K562 (cell line): ENCODE measurements at regions not wholly inside any gene's neighbourhood (a gene's known extent, or its start where the extent isn't known, plus 50 kb on each side); places are given as distances from the start of the nearest gene placed in this dataset.

ENCODE experiments used
- ATAC-seq: fragments of 200-7000 bp; cut with Tn5 transposase; 3 replicates; pipeline ENCODE4 v1.9.1; 2020; ENCODE audit warnings: moderate library complexity
- BruUV-seq: library from RNA; stranded (reverse); fragments of 400-500 nt; replicated peaks from 2 replicates; lab custom pipeline; 2021; lab: Mats Ljungman, UMichigan
- CTCF ChIA-PET: fragments of 300-600 bp; formaldehyde crosslinking; extraction: SDS; loops from one replicate; lab custom pipeline; 2021; ENCODE audit warnings: low intra/inter-chr PET ratio; lab: Yijun Ruan, JAX
- POLR2A ChIA-PET: fragments of 300-600, 350-650 bp; sonication (Branson Sonifier 250); formaldehyde crosslinking; extraction: SDS; loops from one replicate; lab custom pipeline; 2021; ENCODE audit warnings: antibody characterized with exemption, inconsistent platforms; lab: Yijun Ruan, JAX
- DNase-seq, 4 experiments: peaks; one replicate each; pipeline versions ENCODE4 v3.0.0 to v3.0.0-alpha.2; 2011 to 2018; ENCODE audit warnings: low spot score in 3 of 4, mixed read lengths in 3 of 4; ENCODE audit errors: extremely low read depth in 1 of 4
- FAIRE-seq: peaks from 2 replicates; lab custom pipeline; 2011; peaks lifted over from hg19 to GRCh38; lab: Jason Lieb, UNC
- H2AFZ ChIP-seq: 2 replicates; pipeline ENCODE4 v1.6.0; 2011; ENCODE audit warnings: low read depth, low read length, control low read depth, inconsistent platforms
- H3K27ac ChIP-seq: fragments of 200-600 bp; 3 replicates; pipeline ENCODE4 v1.8.0; 2011; ENCODE audit warnings: low read depth, mild to moderate bottlenecking, control low read depth, inconsistent platforms, low read length, moderate library complexity, mixed read lengths; ENCODE audit errors: extremely low read depth
- H3K27me3 ChIP-seq, 2 experiments: fragments of 300-600 bp in 1 of 2; 2 replicates in 1 of 2; 3 replicates in 1 of 2; pipeline versions ENCODE4 v1.6.0 to v1.8.0; 2011; ENCODE audit warnings: inconsistent platforms in 2 of 2, low read length in 2 of 2, mild to moderate bottlenecking in 1 of 2, mixed read lengths in 1 of 2, moderate library complexity in 1 of 2; ENCODE audit not compliant: control insufficient read depth in 2 of 2, insufficient read depth in 2 of 2
- H3K36me3 ChIP-seq: fragments of 300-600 bp; 3 replicates; pipeline ENCODE4 v1.8.0; 2011; ENCODE audit warnings: mild to moderate bottlenecking, low read length, inconsistent platforms; ENCODE audit not compliant: control insufficient read depth, insufficient read depth
- H3K4me1 ChIP-seq, 2 experiments: fragments of 200-600 bp in 1 of 2; replicated peaks in 1 of 2; 2 replicates in 1 of 2; 3 replicates in 1 of 2; pipeline versions ENCODE4 v1.5.1 to v1.8.0; 2011; ENCODE audit warnings: inconsistent platforms in 2 of 2, low read length in 2 of 2, mild to moderate bottlenecking in 1 of 2, mixed read lengths in 1 of 2, moderate library complexity in 1 of 2; ENCODE audit not compliant: control insufficient read depth in 2 of 2, insufficient read depth in 2 of 2
- H3K4me2 ChIP-seq: 2 replicates; pipeline ENCODE4 v1.6.1; 2011; ENCODE audit warnings: low read length, control low read depth, inconsistent platforms, mixed read lengths; ENCODE audit not compliant: insufficient read depth
- H3K4me3 ChIP-seq: fragments of 200-600 bp; sonication (generic), shearing (Covaris generic); 2 replicates; pipeline ENCODE4 v1.5.1; 2016; ENCODE audit warnings: control low read depth, inconsistent platforms
- H3K79me2 ChIP-seq: fragments of 200-600 bp; 3 replicates; pipeline ENCODE4 v1.8.0; 2011; ENCODE audit warnings: low read length, inconsistent platforms; ENCODE audit not compliant: control insufficient read depth, insufficient read depth
- H3K9ac ChIP-seq, 2 experiments: 2 replicates each; pipeline versions ENCODE4 v1.6.0 to v1.6.1; 2011; ENCODE audit warnings: low read depth in 2 of 2, low read length in 2 of 2, control low read depth in 1 of 2, inconsistent platforms in 1 of 2, mild to moderate bottlenecking in 1 of 2, mixed read lengths in 1 of 2; ENCODE audit not compliant: insufficient read depth in 1 of 2
- H3K9me1 ChIP-seq: one replicate; pipeline ENCODE4 v1.6.0; 2011; ENCODE audit warnings: inconsistent platforms, mild to moderate bottlenecking, low read length, moderate library complexity; ENCODE audit not compliant: control insufficient read depth, insufficient read depth
- H3K9me3 ChIP-seq: replicated peaks from 2 replicates; pipeline ENCODE4 v1.5.1; 2011; ENCODE audit warnings: low read depth, low read length, inconsistent platforms; ENCODE audit not compliant: control insufficient read depth, insufficient read depth
- H4K20me1 ChIP-seq: replicated peaks from 2 replicates; pipeline ENCODE4 v1.6.1; 2011; ENCODE audit warnings: low read length, inconsistent platforms, mixed read lengths; ENCODE audit not compliant: control insufficient read depth, insufficient read depth
- FUS ChIP-seq: fragments of 200-400 bp; formaldehyde crosslinking; optimal IDR thresholded peaks from 2 replicates; pipeline ENCODE3; 2017; ENCODE audit warnings: low read depth, low read length
- KDM5B ChIP-seq: fragments of 200-600 bp; sonication (generic); IDR thresholded peaks from 2 replicates; pipeline ENCODE4 v1.6.1; 2012; ENCODE audit warnings: low read depth, mild to moderate bottlenecking, moderate library complexity, low read length, control low read depth, inconsistent platforms; ENCODE audit not compliant: insufficient replicate concordance
- PRMT5 ChIP-seq: sonication (generic); formaldehyde crosslinking; IDR thresholded peaks from 2 replicates; pipeline ENCODE4 v1.5.0; 2020; ENCODE audit warnings: missing genetic modification reagents
- RUNX1 ChIP-seq: sonication (generic); IDR thresholded peaks from 2 replicates; pipeline ENCODE4 v1.6.1; 2016; ENCODE audit warnings: antibody characterized with exemption, low read depth
- SP1 ChIP-seq: sonication (generic); formaldehyde crosslinking; IDR thresholded peaks from 2 replicates; pipeline ENCODE4 v1.8.1; 2022; ENCODE audit warnings: mild to moderate bottlenecking, missing genetic modification reagents
- TCFL5 ChIP-seq: fragments of 250-450 bp; sonication (Bioruptor Pico); conservative IDR thresholded peaks from 2 replicates; pipeline ENCODE4 v1.6.1; 2021; ENCODE audit warnings: mild to moderate bottlenecking, moderate library complexity, matching md5 sums
- ZKSCAN8 ChIP-seq: fragments of 200-800 bp; sonication (Bioruptor generic); IDR thresholded peaks from 2 replicates; pipeline ENCODE4 v1.6.1; 2016; ENCODE audit warnings: missing genetic modification characterization, missing compliant biosample characterization
- ZNF3 ChIP-seq: fragments of 250-450 bp; sonication (Bioruptor Pico); IDR thresholded peaks from 2 replicates; pipeline ENCODE4 v1.5.0; 2021; ENCODE audit warnings: mild to moderate bottlenecking, moderate library complexity
- WGBS: fragments of 100-300 bp; shearing (Covaris generic); methylation state at CpG from one replicate; pipeline ENCODE4 v1.1.6; 2016; ENCODE audit warnings: low coverage, mixed read lengths; ENCODE audit not compliant: insufficient coverage; ENCODE audit errors: missing lambda C conversion rate; 5-methylcytosine and 5-hydroxymethylcytosine counted together
- in situ Hi-C: fragments of 300-500 bp; cut with MboI; formaldehyde crosslinking; loops from 4 replicates; pipeline ENCODE4 v1.15.0; 2018; ENCODE audit warnings: inconsistent platforms, mixed read lengths
- intact Hi-C: fragments of 100-400 bp; cut with micrococcal nuclease; formaldehyde crosslinking; loops from 2 replicates; pipeline ENCODE4 v1.14.2; 2022
- TF ChIP-seq, protein P1 (sequence below): fragments of 450-650 bp; formaldehyde crosslinking; IDR thresholded peaks from 2 replicates; pipeline ENCODE4 v1.4.0; 2022; ENCODE audit warnings: mild to moderate bottlenecking, moderate library complexity
- TF ChIP-seq, protein P2 (sequence below): sonication (generic); formaldehyde crosslinking; IDR thresholded peaks from 2 replicates; pipeline ENCODE4 v1.8.0; 2022; ENCODE audit warnings: mild to moderate bottlenecking, low read depth, missing genetic modification reagents
- TF ChIP-seq, protein P3 (sequence below): fragments of 250-450 bp; sonication (Bioruptor Pico); IDR thresholded peaks from 2 replicates; pipeline ENCODE4 v1.5.0; 2022; ENCODE audit warnings: mild to moderate bottlenecking
- TF ChIP-seq, protein P4 (sequence below): fragments of 250-450 bp; sonication (Bioruptor Pico); IDR thresholded peaks from 2 replicates; pipeline ENCODE4 v1.4.0; 2020

DNA sequence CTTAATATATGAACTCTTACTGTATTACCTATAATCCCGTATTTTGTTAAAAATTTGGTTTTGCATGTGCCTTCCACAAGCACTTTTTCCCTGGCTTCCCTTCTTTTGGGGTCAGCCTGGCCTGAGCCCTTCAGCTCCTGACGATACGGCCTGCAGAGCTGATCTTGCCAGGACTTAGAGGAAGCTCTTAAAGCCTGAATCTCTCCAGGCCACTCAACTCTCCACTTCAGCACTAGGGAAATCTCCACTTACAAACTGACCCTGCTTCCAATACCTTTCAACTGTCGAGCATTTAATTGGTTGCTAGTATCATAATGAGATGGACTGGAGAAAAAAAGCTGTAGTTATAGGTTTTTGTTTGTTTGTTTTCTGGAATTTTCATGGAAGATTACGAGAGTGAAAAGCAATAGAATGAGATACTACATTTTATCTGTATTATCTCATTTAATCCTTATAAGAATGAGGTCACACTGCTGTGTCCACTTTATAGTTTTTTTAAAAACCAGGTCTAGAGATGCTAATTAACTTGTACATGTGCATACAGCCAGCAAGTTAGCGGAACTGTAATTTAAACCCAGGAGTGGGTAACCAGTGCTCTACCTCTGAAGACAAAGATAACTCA lies 54.8 kb downstream of the ZBTB38 start:
- no TSS peak for BruUV-seq
- 87% methylated on average over 6 of the region's 6 CpGs for WGBS
- Histone ChIP-seq H3K4me3 (no peak overlapping the region), H3K36me3 (peaks cover 16% of the 10 kb centered on the region; the same call in 2 of the 3 replicates), H3K9me1 (peaks cover 7% of the 10 kb centered on the region), H4K20me1 (no peaks in the 10 kb centered on the region), H3K79me2 (no peaks in the 10 kb centered on the region), H3K9me3 (no peaks in the 10 kb centered on the region), H3K4me2 (no peak overlapping the region), H3K27ac (no peak overlapping the region), H3K9ac (no peak overlapping the region), H2AFZ (no peak overlapping the region), H3K4me1 (peaks cover 11 to 18% of the 10 kb centered on the region in 2 experiments; a peak in 4 of 5 replicates), H3K27me3 (no peaks in the 10 kb centered on the region)
- in situ Hi-C loops (no loop called here), intact Hi-C loops (no loop called here)
- FAIRE-seq (no peak), DNase-seq (no peak), ATAC-seq (no peak)
- ChIA-PET CTCF (no interaction called here), POLR2A (interaction anchor here (0.7 to 1.0 kb wide), 5 partner anchors 9 to 1100 kb away, joined by 3 read pairs; no protein-coding TSS in a partner anchor)
- TF ChIP-seq, protein P1, sequence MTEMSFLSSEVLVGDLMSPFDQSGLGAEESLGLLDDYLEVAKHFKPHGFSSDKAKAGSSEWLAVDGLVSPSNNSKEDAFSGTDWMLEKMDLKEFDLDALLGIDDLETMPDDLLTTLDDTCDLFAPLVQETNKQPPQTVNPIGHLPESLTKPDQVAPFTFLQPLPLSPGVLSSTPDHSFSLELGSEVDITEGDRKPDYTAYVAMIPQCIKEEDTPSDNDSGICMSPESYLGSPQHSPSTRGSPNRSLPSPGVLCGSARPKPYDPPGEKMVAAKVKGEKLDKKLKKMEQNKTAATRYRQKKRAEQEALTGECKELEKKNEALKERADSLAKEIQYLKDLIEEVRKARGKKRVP (CRISPR knock-in tag), result no peak
- TF ChIP-seq ZKSCAN8 (no peak), PRMT5 (CRISPR knock-in tag) (no peak), TCFL5 (no peak), ZNF3 (CRISPR knock-in tag) (no peak), RUNX1 (no peak), SP1 (CRISPR knock-in tag) (no peak), FUS (no peak), KDM5B (no peak)
- TF ChIP-seq, protein P2, sequence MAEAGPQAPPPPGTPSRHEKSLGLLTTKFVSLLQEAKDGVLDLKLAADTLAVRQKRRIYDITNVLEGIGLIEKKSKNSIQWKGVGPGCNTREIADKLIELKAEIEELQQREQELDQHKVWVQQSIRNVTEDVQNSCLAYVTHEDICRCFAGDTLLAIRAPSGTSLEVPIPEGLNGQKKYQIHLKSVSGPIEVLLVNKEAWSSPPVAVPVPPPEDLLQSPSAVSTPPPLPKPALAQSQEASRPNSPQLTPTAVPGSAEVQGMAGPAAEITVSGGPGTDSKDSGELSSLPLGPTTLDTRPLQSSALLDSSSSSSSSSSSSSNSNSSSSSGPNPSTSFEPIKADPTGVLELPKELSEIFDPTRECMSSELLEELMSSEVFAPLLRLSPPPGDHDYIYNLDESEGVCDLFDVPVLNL (CRISPR knock-in tag), result no peak
- TF ChIP-seq, protein P3, sequence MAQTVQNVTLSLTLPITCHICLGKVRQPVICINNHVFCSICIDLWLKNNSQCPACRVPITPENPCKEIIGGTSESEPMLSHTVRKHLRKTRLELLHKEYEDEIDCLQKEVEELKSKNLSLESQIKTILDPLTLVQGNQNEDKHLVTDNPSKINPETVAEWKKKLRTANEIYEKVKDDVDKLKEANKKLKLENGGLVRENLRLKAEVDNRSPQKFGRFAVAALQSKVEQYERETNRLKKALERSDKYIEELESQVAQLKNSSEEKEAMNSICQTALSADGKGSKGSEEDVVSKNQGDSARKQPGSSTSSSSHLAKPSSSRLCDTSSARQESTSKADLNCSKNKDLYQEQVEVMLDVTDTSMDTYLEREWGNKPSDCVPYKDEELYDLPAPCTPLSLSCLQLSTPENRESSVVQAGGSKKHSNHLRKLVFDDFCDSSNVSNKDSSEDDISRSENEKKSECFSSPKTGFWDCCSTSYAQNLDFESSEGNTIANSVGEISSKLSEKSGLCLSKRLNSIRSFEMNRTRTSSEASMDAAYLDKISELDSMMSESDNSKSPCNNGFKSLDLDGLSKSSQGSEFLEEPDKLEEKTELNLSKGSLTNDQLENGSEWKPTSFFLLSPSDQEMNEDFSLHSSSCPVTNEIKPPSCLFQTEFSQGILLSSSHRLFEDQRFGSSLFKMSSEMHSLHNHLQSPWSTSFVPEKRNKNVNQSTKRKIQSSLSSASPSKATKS (CRISPR knock-in tag), result no peak
- TF ChIP-seq, protein P4, sequence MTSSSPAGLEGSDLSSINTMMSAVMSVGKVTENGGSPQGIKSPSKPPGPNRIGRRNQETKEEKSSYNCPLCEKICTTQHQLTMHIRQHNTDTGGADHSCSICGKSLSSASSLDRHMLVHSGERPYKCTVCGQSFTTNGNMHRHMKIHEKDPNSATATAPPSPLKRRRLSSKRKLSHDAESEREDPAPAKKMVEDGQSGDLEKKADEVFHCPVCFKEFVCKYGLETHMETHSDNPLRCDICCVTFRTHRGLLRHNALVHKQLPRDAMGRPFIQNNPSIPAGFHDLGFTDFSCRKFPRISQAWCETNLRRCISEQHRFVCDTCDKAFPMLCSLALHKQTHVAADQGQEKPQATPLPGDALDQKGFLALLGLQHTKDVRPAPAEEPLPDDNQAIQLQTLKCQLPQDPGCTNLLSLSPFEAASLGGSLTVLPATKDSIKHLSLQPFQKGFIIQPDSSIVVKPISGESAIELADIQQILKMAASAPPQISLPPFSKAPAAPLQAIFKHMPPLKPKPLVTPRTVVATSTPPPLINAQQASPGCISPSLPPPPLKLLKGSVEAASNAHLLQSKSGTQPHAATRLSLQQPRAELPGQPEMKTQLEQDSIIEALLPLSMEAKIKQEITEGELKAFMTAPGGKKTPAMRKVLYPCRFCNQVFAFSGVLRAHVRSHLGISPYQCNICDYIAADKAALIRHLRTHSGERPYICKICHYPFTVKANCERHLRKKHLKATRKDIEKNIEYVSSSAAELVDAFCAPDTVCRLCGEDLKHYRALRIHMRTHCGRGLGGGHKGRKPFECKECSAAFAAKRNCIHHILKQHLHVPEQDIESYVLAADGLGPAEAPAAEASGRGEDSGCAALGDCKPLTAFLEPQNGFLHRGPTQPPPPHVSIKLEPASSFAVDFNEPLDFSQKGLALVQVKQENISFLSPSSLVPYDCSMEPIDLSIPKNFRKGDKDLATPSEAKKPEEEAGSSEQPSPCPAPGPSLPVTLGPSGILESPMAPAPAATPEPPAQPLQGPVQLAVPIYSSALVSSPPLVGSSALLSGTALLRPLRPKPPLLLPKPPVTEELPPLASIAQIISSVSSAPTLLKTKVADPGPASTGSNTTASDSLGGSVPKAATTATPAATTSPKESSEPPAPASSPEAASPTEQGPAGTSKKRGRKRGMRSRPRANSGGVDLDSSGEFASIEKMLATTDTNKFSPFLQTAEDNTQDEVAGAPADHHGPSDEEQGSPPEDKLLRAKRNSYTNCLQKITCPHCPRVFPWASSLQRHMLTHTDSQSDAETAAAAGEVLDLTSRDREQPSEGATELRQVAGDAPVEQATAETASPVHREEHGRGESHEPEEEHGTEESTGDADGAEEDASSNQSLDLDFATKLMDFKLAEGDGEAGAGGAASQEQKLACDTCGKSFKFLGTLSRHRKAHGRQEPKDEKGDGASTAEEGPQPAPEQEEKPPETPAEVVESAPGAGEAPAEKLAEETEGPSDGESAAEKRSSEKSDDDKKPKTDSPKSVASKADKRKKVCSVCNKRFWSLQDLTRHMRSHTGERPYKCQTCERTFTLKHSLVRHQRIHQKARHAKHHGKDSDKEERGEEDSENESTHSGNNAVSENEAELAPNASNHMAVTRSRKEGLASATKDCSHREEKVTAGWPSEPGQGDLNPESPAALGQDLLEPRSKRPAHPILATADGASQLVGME (CRISPR knock-in tag), result no peak
